Islet of Langerhans (tissue), 1 donor: ENCODE measurements at regions not wholly inside any gene's neighbourhood (a gene's known extent, or its start where the extent isn't known, plus 50 kb on each side); places are given as distances from the start of the nearest gene placed in this dataset.

Experiments used
- FAIRE-seq: peaks from one replicate; lab custom pipeline; 2011; peaks lifted over from hg19 to GRCh38; lab: Jason Lieb, UNC

GRCh38 chr6:43948527-43949485 lies 178.4 kb downstream of the MRPL14 start:
- FAIRE-seq: no peak

GRCh38 chr6:43947860-43948259 lies 177.8 kb downstream of the VEGFA start:
- no peak for FAIRE-seq

GRCh38 chr6:43946641-43947363 lies 176.8 kb downstream of the VEGFA start:
- no peak for FAIRE-seq

GRCh38 chr6:43945768-43946080 lies 175.7 kb downstream of the VEGFA start:
- FAIRE-seq: no peak

GRCh38 chr6:43944908-43945767 lies 175.1 kb downstream of the VEGFA start:
- no peak for FAIRE-seq

- FAIRE-seq: no peak
Measured at GRCh38 chr6:43943781-43944250, 173.8 kb downstream of the VEGFA start.

GRCh38 chr6:43943099-43943766 lies 173.2 kb downstream of the VEGFA start:
- FAIRE-seq: no peak

- no peak for FAIRE-seq
Measured at GRCh38 chr6:43942616-43943015, 172.6 kb downstream of the VEGFA start.

- FAIRE-seq: no peak
Measured at GRCh38 chr6:43942011-43942442, 172.0 kb downstream of the VEGFA start.

GRCh38 chr6:43941174-43941573 lies 171.2 kb downstream of the VEGFA start:
- FAIRE-seq: no peak

- FAIRE-seq: no peak
Measured at GRCh38 chr6:43940393-43941087, 170.5 kb downstream of the VEGFA start.

- FAIRE-seq: no peak
Measured at GRCh38 chr6:43940071-43940392, 170.0 kb downstream of the VEGFA start.

- no peak for FAIRE-seq
Measured at GRCh38 chr6:43939281-43940070, 169.5 kb downstream of the VEGFA start.

GRCh38 chr6:43938178-43939105 lies 168.4 kb downstream of the VEGFA start:
- no peak for FAIRE-seq

- no peak for FAIRE-seq
Measured at GRCh38 chr6:43937236-43938177, 167.5 kb downstream of the VEGFA start.

- no peak for FAIRE-seq
Measured at GRCh38 chr6:43936476-43936875, 166.5 kb downstream of the VEGFA start.

GRCh38 chr6:43935921-43936439 lies 166.0 kb downstream of the VEGFA start:
- no peak for FAIRE-seq
